Activated CD4-positive, alpha-beta T cell treated with anti-CD3 and anti-CD28 coated beads, Interleukin-2, amount 10 ng/mL, durations not matched to agents 24 days and 14 days (primary cell): ENCODE measurements at regions not wholly inside any gene's neighbourhood (a gene's known extent, or its start where the extent isn't known, plus 50 kb on each side); places are given as distances from the start of the nearest gene placed in this dataset.

Source experiments
- DNase-seq: peaks from one replicate; pipeline ENCODE4 v3.0.0; 2022
- H3K27ac Mint-ChIP-seq: one replicate; pipeline ENCODE4 v1.8.0; 2022; ENCODE audit warnings: mild to moderate bottlenecking, mixed read lengths
- H3K27me3 Mint-ChIP-seq: one replicate; pipeline ENCODE4 v1.8.0; 2022; ENCODE audit warnings: mixed read lengths
- H3K36me3 Mint-ChIP-seq: one replicate; pipeline ENCODE4 v1.8.0; 2022; ENCODE audit warnings: low read depth, mild to moderate bottlenecking, mixed read lengths
- H3K4me1 Mint-ChIP-seq: one replicate; pipeline ENCODE4 v1.8.0; 2021; ENCODE audit warnings: mixed read lengths
- H3K4me3 Mint-ChIP-seq: one replicate; pipeline ENCODE4 v1.8.0; 2022; ENCODE audit warnings: mild to moderate bottlenecking, moderate library complexity, mixed read lengths
- H3K9me3 Mint-ChIP-seq: one replicate; pipeline ENCODE4 v1.8.0; 2021; ENCODE audit warnings: mixed read lengths
- intact Hi-C: fragments of 100-400 bp; cut with micrococcal nuclease; formaldehyde crosslinking; loops from one replicate; pipeline ENCODE4 v1.15.1; 2023

GRCh38 chr4:82232891-82233290 lies 140.9 kb downstream of the HNRNPD start:
- DNase-seq = no peak
- Mint-ChIP-seq H3K4me1 (no peaks in the 10 kb centered on the region), H3K4me3 (no peak overlapping the region), H3K9me3 (peaks cover 6% of the 10 kb centered on the region), H3K36me3 (no peaks in the 10 kb centered on the region), H3K27me3 (peaks cover 11% of the 10 kb centered on the region), H3K27ac (no peak overlapping the region)
- intact Hi-C loops = no loop called here

GRCh38 chr4:82231806-82232205 lies 142.0 kb downstream of the HNRNPD start:
- no peaks in the 10 kb centered on the region for H3K4me1 Mint-ChIP-seq
- H3K4me3 Mint-ChIP-seq = no peak overlapping the region
- H3K9me3 Mint-ChIP-seq = peaks cover 3% of the 10 kb centered on the region
- intact Hi-C loops = no loop called here
- H3K36me3 Mint-ChIP-seq = no peaks in the 10 kb centered on the region
- DNase-seq = no peak
- H3K27ac Mint-ChIP-seq = no peak overlapping the region
- peaks cover 7% of the 10 kb centered on the region for H3K27me3 Mint-ChIP-seq

GRCh38 chr4:82230306-82230705 lies 143.5 kb downstream of the HNRNPD start:
- DNase-seq = no peak
- no peaks in the 10 kb centered on the region for H3K9me3 Mint-ChIP-seq
- intact Hi-C loops = no loop called here
- H3K27ac Mint-ChIP-seq = no peak overlapping the region
- H3K27me3 Mint-ChIP-seq = peaks cover 12% of the 10 kb centered on the region
- H3K36me3 Mint-ChIP-seq = no peaks in the 10 kb centered on the region
- H3K4me1 Mint-ChIP-seq = no peaks in the 10 kb centered on the region
- no peak overlapping the region for H3K4me3 Mint-ChIP-seq

- DNase-seq = no peak
- Mint-ChIP-seq H3K27ac (no peak overlapping the region), H3K4me1 (peaks cover 4% of the 10 kb centered on the region), H3K4me3 (no peak overlapping the region), H3K9me3 (no peaks in the 10 kb centered on the region), H3K27me3 (peaks cover 9% of the 10 kb centered on the region), H3K36me3 (no peaks in the 10 kb centered on the region)
- intact Hi-C loops = no loop called here
Measured at GRCh38 chr4:82225030-82225429, 148.8 kb downstream of the HNRNPD start.

GRCh38 chr4:82223715-82224114 lies 150.1 kb downstream of the HNRNPD start:
- no peaks in the 10 kb centered on the region for H3K9me3 Mint-ChIP-seq
- DNase-seq = peak; percentile 67
- no peak overlapping the region for H3K4me3 Mint-ChIP-seq
- intact Hi-C loops = no loop called here
- no peak overlapping the region for H3K27ac Mint-ChIP-seq
- H3K36me3 Mint-ChIP-seq = no peaks in the 10 kb centered on the region
- H3K4me1 Mint-ChIP-seq = peaks cover 4% of the 10 kb centered on the region
- peaks cover 4% of the 10 kb centered on the region for H3K27me3 Mint-ChIP-seq

- intact Hi-C loops = no loop called here
- H3K4me3 Mint-ChIP-seq = no peak overlapping the region
- no peaks in the 10 kb centered on the region for H3K9me3 Mint-ChIP-seq
- no peak overlapping the region for H3K27ac Mint-ChIP-seq
- no peaks in the 10 kb centered on the region for H3K36me3 Mint-ChIP-seq
- H3K4me1 Mint-ChIP-seq = peaks cover 4% of the 10 kb centered on the region
- H3K27me3 Mint-ChIP-seq = peaks cover 11% of the 10 kb centered on the region
- DNase-seq = no peak
Measured at GRCh38 chr4:82219346-82219745, 154.4 kb downstream of the HNRNPD start.

- Mint-ChIP-seq H3K4me3 (no peak overlapping the region), H3K27ac (no peak overlapping the region), H3K36me3 (no peaks in the 10 kb centered on the region), H3K27me3 (peaks cover 11% of the 10 kb centered on the region), H3K9me3 (no peaks in the 10 kb centered on the region), H3K4me1 (peaks cover 7% of the 10 kb centered on the region)
- intact Hi-C loops = no loop called here
- DNase-seq = no peak
Measured at GRCh38 chr4:82217986-82218715, 155.6 kb downstream of the HNRNPD start.

- peaks cover 13% of the 10 kb centered on the region for H3K27me3 Mint-ChIP-seq
Measured at GRCh38 chr4:82216219-82216618, 157.6 kb downstream of the HNRNPD start.

GRCh38 chr4:82215800-82216199 lies 158.0 kb downstream of the HNRNPD start:
- intact Hi-C loops = no loop called here
- Mint-ChIP-seq H3K4me3 (no peak overlapping the region), H3K4me1 (peaks cover 9% of the 10 kb centered on the region), H3K27ac (no peak overlapping the region), H3K27me3 (peaks cover 14% of the 10 kb centered on the region), H3K9me3 (no peaks in the 10 kb centered on the region), H3K36me3 (no peaks in the 10 kb centered on the region)
- no peak for DNase-seq

More at GRCh38 chr4:82216219-82216618, 157.6 kb downstream of the HNRNPD start:
- no peak overlapping the region for H3K27ac Mint-ChIP-seq
- peaks cover 9% of the 10 kb centered on the region for H3K4me1 Mint-ChIP-seq
- H3K4me3 Mint-ChIP-seq = no peak overlapping the region
- no peaks in the 10 kb centered on the region for H3K36me3 Mint-ChIP-seq
- no peak for DNase-seq
- intact Hi-C loops = no loop called here
- no peaks in the 10 kb centered on the region for H3K9me3 Mint-ChIP-seq

- H3K27me3 Mint-ChIP-seq = peaks cover 14% of the 10 kb centered on the region
- DNase-seq = no peak
- H3K36me3 Mint-ChIP-seq = no peaks in the 10 kb centered on the region
- peaks cover 9% of the 10 kb centered on the region for H3K4me1 Mint-ChIP-seq
- intact Hi-C loops = no loop called here
- H3K4me3 Mint-ChIP-seq = no peak overlapping the region
- H3K9me3 Mint-ChIP-seq = no peaks in the 10 kb centered on the region
- H3K27ac Mint-ChIP-seq = no peak overlapping the region
Measured at GRCh38 chr4:82215039-82215438, 158.8 kb downstream of the HNRNPD start.

GRCh38 chr4:82213485-82214417 lies 160.0 kb downstream of the HNRNPD start:
- H3K4me1 Mint-ChIP-seq = peaks cover 9% of the 10 kb centered on the region
- peak; percentile 67 for DNase-seq
- no peaks in the 10 kb centered on the region for H3K36me3 Mint-ChIP-seq
- H3K27ac Mint-ChIP-seq = no peak overlapping the region
- H3K9me3 Mint-ChIP-seq = no peaks in the 10 kb centered on the region
- peaks cover 19% of the 10 kb centered on the region for H3K27me3 Mint-ChIP-seq
- intact Hi-C loops = no loop called here
- H3K4me3 Mint-ChIP-seq = no peak overlapping the region

GRCh38 chr4:82201805-82202641 lies 171.8 kb downstream of the HNRNPD start:
- Mint-ChIP-seq H3K27me3 (peaks cover 24% of the 10 kb centered on the region), H3K27ac (no peak overlapping the region), H3K36me3 (no peaks in the 10 kb centered on the region), H3K4me1 (peaks cover 2% of the 10 kb centered on the region), H3K4me3 (no peak overlapping the region), H3K9me3 (no peaks in the 10 kb centered on the region)
- intact Hi-C loops = loop anchor here (1.0 to 10.0 kb wide), 3 partner anchors 357 to 796 kb away; no protein-coding TSS in a partner anchor
- DNase-seq = peak; percentile 80

GRCh38 chr4:82201303-82201702 lies 172.5 kb downstream of the HNRNPD start:
- no peak for DNase-seq
- Mint-ChIP-seq H3K27ac (no peak overlapping the region), H3K27me3 (peaks cover 17% of the 10 kb centered on the region), H3K4me3 (no peak overlapping the region), H3K4me1 (peaks cover 2% of the 10 kb centered on the region), H3K9me3 (no peaks in the 10 kb centered on the region), H3K36me3 (no peaks in the 10 kb centered on the region)
- intact Hi-C loops = loop anchor here (10.0 kb wide), 1 partner anchor 357 kb away; no protein-coding TSS in a partner anchor
